ENCODE measurements at regions not wholly inside any gene's neighbourhood (a gene's known extent, or its start where the extent isn't known, plus 50 kb on each side); places are given as distances from the start of the nearest gene placed in this dataset.
"Not testable (repeated sequence)": the region's sequence is repeated elsewhere in the genome, so short reads cannot be mapped to it uniquely, and the experiment has no call there.

DNA sequence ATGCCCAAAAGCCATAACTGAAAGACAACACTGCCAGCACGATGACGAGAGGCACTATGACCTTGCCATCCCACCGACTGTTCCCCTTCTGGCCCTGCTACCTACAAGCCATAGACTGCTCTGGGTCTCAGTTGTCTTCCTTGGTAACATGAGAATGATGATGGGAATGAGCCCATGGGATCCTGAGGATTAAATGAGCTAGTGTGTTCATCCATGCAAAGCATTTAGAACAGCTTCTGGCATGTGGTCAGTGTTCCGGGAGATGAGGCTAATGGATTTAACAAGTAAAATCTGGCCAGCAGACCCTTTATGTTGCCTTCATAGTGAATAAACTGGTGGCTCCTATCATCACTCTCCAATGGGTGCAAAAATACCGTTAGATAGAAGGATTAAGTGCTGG, 62.4 kb upstream of the WDR11 start:
- no peak overlapping the region for H3K27ac ChIP-seq (ENCODE audit: low read depth, low read length, severe bottlenecking)
- H3K9me3 ChIP-seq (ENCODE audit: control insufficient read depth, low read length) = no peaks in the 10 kb centered on the region
- WGBS, 2 experiments (ENCODE audit: insufficient coverage in 2 of 2) = 90 to 100% methylated on average over 3 to 4 of the region's 5 CpGs
- peaks cover 4% of the 10 kb centered on the region for H3K4me1 ChIP-seq (ENCODE audit: control insufficient read depth, insufficient read depth, low read length, poor library complexity, severe bottlenecking)
- H3K36me3 ChIP-seq (ENCODE audit: control insufficient read depth, insufficient read depth, low read length) = no peaks in the 10 kb centered on the region
- H3K4me3 ChIP-seq (ENCODE audit: extremely low read depth, insufficient read depth, low read length, poor library complexity, severe bottlenecking) = no peak overlapping the region

DNA sequence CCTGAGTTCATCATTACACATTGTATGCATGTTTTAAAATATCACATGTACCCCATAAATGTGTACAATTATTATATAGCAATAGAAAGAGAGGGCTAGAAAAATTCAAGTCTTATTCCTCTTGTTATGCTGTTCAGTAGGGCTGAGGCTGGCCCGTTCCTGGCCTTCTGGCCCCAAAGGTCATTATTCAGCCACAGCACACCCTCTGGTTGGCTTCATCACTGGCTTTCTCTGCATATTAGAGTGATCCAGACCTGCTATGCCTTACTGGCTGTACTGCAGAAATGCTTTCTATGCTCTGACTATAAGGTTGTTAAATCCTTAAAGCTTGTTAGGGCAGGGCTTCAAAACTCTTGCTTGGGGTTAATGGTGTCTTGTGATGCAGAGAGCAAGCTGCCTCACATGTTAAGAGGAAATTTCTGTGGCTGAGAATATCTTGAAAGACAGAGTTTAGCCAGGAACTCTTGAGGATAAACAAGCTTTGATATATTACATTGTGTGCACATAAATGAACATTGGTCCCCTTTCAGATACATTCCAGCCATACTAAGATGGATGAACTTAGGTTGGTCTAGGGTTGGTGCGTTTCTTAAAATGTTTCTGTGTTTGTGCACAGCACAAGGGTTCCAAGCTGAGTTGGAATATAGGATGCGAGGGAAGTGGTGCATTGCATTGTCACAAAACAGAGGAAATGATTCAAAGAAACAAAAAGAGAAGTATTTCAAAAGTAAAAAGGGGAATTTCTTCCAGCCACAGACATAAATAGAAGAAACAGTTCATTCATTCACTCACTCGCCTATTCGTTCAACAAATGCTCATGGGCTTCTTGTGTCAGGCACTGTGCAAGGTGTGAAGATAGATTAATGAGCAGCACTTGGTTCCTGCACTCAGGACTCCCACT, 61.6 kb upstream of the WDR11 start:
- Histone ChIP-seq H3K9me3 (ENCODE audit: control insufficient read depth, low read length) (no peaks in the 10 kb centered on the region), H3K27ac (ENCODE audit: low read depth, low read length, severe bottlenecking) (no peak overlapping the region), H3K4me1 (ENCODE audit: control insufficient read depth, insufficient read depth, low read length, poor library complexity, severe bottlenecking) (peaks cover 4% of the 10 kb centered on the region), H3K4me3 (ENCODE audit: extremely low read depth, insufficient read depth, low read length, poor library complexity, severe bottlenecking) (no peak overlapping the region), H3K36me3 (ENCODE audit: control insufficient read depth, insufficient read depth, low read length) (no peaks in the 10 kb centered on the region)
- 90 to 93% methylated on average over 5 of the region's 5 CpGs for WGBS, 2 experiments (ENCODE audit: insufficient coverage in 2 of 2)

DNA sequence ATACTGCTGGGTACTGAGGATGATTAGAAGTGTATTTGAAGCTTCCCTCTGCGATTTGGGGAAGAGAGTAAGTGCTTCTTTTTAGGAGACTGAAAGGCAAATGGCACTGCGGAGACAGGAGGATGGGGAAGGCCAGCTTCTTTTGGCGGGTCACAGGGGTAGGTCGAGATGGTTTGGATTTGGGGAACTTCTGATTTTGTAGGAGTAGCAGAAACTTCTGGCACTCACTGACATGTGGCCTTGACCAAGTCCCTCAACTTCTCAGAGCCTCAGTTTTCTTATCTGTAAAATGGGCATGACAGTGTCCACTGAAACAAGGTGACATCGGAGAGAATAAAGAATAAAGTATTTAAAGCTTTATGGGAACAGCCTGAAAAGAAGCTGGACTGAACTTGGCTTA, 59.8 kb upstream of the WDR11 start:
- 92 to 100% methylated on average over 1 to 5 of the region's 5 CpGs for WGBS, 2 experiments (ENCODE audit: insufficient coverage in 2 of 2)
- H3K4me1 ChIP-seq (ENCODE audit: control insufficient read depth, insufficient read depth, low read length, poor library complexity, severe bottlenecking) = peaks cover 4% of the 10 kb centered on the region
- no peak overlapping the region for H3K4me3 ChIP-seq (ENCODE audit: extremely low read depth, insufficient read depth, low read length, poor library complexity, severe bottlenecking)

DNA sequence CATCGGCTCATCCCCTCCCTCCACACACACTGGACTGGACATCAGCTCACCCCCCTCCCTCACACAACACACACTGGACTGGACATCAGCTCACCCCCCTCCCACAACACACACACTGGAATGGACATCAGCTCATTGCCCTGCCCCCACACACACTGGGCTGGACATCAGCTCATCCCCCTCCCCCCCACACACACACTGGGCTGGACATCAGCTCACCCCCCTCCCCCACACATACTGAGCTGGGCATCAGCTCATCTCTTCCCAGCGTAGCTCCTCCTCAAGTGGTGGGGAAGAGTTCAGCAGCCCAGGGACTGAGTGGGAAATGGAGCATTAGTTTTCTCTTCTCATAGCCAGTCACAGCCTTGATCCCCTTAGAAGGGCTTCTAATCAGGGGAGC, 58.1 kb upstream of the WDR11 start:
- H3K9me3 ChIP-seq (ENCODE audit: control insufficient read depth, low read length) = no peaks in the 10 kb centered on the region
- no CpG with 5 or more reads among the region's 2 CpGs for WGBS, 2 experiments (ENCODE audit: insufficient coverage in 2 of 2)
- H3K36me3 ChIP-seq (ENCODE audit: control insufficient read depth, insufficient read depth, low read length) = no peaks in the 10 kb centered on the region
- peaks cover 4% of the 10 kb centered on the region for H3K4me1 ChIP-seq (ENCODE audit: control insufficient read depth, insufficient read depth, low read length, poor library complexity, severe bottlenecking)
- H3K4me3 ChIP-seq (ENCODE audit: extremely low read depth, insufficient read depth, low read length, poor library complexity, severe bottlenecking) = no peak overlapping the region
- no peak overlapping the region for H3K27ac ChIP-seq (ENCODE audit: low read depth, low read length, severe bottlenecking)

More for the DNA sequence above, 59.8 kb upstream of the WDR11 start:
- Histone ChIP-seq H3K36me3 (ENCODE audit: control insufficient read depth, insufficient read depth, low read length) (no peaks in the 10 kb centered on the region), H3K9me3 (ENCODE audit: control insufficient read depth, low read length) (no peaks in the 10 kb centered on the region), H3K27ac (ENCODE audit: low read depth, low read length, severe bottlenecking) (no peak overlapping the region)

DNA sequence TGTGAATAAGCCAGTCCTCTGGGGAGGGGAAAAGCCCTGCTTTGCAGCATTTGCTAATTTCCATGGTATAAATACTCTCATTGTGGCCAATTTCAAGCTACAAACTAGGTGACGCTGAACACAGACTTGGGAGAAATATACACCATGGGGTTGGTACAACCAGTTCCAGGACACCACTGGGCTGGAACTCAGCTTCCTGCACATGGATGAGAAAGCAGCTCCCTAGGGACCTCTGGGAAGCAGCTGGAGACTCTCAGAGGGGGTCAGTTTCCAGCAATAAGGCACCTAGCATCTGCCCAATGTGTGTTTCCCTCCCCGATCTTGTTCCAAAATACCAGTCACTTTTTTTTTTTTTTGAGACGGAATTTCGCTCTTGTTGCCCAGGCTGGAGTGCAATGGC, 56.8 kb upstream of the WDR11 start:
- Histone ChIP-seq H3K4me1 (ENCODE audit: control insufficient read depth, insufficient read depth, low read length, poor library complexity, severe bottlenecking) (peaks cover 4% of the 10 kb centered on the region), H3K9me3 (ENCODE audit: control insufficient read depth, low read length) (no peaks in the 10 kb centered on the region), H3K27ac (ENCODE audit: low read depth, low read length, severe bottlenecking) (no peak overlapping the region), H3K4me3 (ENCODE audit: extremely low read depth, insufficient read depth, low read length, poor library complexity, severe bottlenecking) (no peak overlapping the region), H3K36me3 (ENCODE audit: control insufficient read depth, insufficient read depth, low read length) (no peaks in the 10 kb centered on the region)
- WGBS, 2 experiments (ENCODE audit: insufficient coverage in 2 of 2) = 100% methylated on average over 1 to 2 of the region's 4 CpGs

DNA sequence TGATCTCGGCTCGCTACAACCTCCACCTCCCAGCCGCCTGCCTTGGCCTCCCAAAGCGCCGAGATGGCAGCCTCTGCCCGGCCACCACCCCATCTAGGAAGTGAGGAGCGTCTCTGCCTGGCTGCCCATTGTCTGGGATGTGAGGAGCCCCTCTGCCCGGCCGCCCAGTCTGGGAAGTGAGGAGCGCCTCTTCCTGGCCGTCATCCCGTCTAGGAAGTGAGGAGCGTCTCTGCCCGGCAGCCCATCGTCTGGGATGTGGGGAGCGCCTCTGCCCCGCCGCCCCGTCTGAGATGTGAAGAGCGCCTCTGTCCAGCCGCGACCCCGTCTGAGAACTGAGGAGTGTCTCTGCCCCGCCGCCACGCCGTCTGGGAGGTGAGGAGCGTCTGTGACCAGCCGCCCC, 52.9 kb upstream of the WDR11 start:
- WGBS, 2 experiments (ENCODE audit: insufficient coverage in 2 of 2) = 93 to 100% methylated on average over 1 to 8 of the region's 29 CpGs
- not testable (repeated sequence) for H3K4me3 ChIP-seq (ENCODE audit: extremely low read depth, insufficient read depth, low read length, poor library complexity, severe bottlenecking); H3K27ac ChIP-seq (ENCODE audit: low read depth, low read length, severe bottlenecking)

DNA sequence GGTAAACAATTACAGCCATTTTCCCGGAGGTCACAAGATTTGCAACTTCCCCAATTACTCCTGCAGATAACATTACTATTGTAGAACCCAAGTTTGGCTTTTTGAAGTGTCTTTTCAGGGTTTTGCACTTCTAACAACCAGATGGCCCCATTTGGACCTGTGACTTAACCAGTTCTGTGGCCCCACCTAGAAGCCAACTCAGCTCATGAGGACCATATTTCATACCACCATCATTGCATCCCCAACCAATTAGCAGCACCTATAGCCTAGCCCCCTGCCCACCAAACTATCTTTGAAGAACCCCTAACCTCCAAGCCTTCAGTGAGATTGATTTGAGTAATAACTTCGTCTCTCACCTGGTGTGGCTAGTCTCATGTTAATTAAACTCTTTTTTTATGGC, 51.3 kb upstream of the WDR11 start:
- WGBS, 2 experiments (ENCODE audit: insufficient coverage in 2 of 2) = 100% methylated on average over 1 of the region's 2 CpGs; no CpG with 5 or more reads in 1 of the 2 experiments
- Histone ChIP-seq H3K27ac (ENCODE audit: low read depth, low read length, severe bottlenecking) (no peak overlapping the region), H3K36me3 (ENCODE audit: control insufficient read depth, insufficient read depth, low read length) (no peaks in the 10 kb centered on the region), H3K4me1 (ENCODE audit: control insufficient read depth, insufficient read depth, low read length, poor library complexity, severe bottlenecking) (no peaks in the 10 kb centered on the region), H3K4me3 (ENCODE audit: extremely low read depth, insufficient read depth, low read length, poor library complexity, severe bottlenecking) (no peak overlapping the region), H3K9me3 (ENCODE audit: control insufficient read depth, low read length) (no peaks in the 10 kb centered on the region)

More for the DNA sequence above, 52.9 kb upstream of the WDR11 start:
- H3K36me3 ChIP-seq (ENCODE audit: control insufficient read depth, insufficient read depth, low read length); H3K9me3 ChIP-seq (ENCODE audit: control insufficient read depth, low read length); H3K4me1 ChIP-seq (ENCODE audit: control insufficient read depth, insufficient read depth, low read length, poor library complexity, severe bottlenecking): not testable (repeated sequence)

DNA sequence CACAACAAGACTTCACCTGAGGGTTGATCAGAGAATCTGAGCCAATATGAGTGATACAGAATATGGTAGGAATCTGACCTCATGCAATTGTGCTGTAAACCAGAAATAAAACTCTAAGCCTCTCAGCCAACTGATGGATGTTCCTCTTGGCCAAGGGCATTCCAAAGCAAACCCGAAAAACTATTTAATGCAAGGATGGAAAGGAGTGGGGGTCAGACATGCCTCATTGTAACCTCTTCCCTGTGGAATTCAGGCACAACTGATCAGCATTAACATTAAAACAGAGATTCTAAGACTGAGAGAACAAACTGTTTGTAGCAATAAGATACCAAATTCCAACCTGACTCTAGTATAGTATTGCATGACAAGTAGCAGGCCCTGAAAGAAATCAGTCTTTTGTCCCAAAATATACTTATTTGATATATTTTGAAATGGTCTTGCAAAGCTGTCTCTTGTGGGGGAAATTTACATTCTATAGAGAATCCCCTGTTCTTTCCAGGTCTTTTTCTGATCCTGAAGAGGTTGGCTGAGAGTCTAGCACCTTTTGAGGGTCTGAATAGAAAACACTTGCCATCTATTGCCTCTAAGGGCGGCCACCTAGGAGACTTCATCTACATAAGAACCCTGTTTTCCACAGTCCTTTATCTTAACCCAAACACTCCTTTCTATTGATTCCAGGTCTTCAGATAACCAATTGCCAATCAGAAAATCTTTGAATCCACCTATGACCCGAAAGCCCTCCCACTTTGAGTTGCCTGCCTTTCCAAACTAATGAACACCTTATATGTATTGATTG, 50.4 kb upstream of the WDR11 start:
- no peak overlapping the region for H3K27ac ChIP-seq (ENCODE audit: low read depth, low read length, severe bottlenecking)
- H3K4me3 ChIP-seq (ENCODE audit: extremely low read depth, insufficient read depth, low read length, poor library complexity, severe bottlenecking) = no peak overlapping the region
- 89 to 90% methylated on average over 1 to 2 of the region's 3 CpGs for WGBS, 2 experiments (ENCODE audit: insufficient coverage in 2 of 2)
- no peaks in the 10 kb centered on the region for H3K9me3 ChIP-seq (ENCODE audit: control insufficient read depth, low read length)
- H3K4me1 ChIP-seq (ENCODE audit: control insufficient read depth, insufficient read depth, low read length, poor library complexity, severe bottlenecking) = no peaks in the 10 kb centered on the region
- no peaks in the 10 kb centered on the region for H3K36me3 ChIP-seq (ENCODE audit: control insufficient read depth, insufficient read depth, low read length)
